ENCODE measurements at regions not wholly inside any gene's neighbourhood (a gene's known extent, or its start where the extent isn't known, plus 50 kb on each side); places are given as distances from the start of the nearest gene placed in this dataset.

- TF ChIP-seq, protein P1, sequence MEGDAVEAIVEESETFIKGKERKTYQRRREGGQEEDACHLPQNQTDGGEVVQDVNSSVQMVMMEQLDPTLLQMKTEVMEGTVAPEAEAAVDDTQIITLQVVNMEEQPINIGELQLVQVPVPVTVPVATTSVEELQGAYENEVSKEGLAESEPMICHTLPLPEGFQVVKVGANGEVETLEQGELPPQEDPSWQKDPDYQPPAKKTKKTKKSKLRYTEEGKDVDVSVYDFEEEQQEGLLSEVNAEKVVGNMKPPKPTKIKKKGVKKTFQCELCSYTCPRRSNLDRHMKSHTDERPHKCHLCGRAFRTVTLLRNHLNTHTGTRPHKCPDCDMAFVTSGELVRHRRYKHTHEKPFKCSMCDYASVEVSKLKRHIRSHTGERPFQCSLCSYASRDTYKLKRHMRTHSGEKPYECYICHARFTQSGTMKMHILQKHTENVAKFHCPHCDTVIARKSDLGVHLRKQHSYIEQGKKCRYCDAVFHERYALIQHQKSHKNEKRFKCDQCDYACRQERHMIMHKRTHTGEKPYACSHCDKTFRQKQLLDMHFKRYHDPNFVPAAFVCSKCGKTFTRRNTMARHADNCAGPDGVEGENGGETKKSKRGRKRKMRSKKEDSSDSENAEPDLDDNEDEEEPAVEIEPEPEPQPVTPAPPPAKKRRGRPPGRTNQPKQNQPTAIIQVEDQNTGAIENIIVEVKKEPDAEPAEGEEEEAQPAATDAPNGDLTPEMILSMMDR (IDR thresholded peaks at IDR 0.05 in 8 of 11, conservative IDR thresholded peaks at IDR 0.05 in 3 of 11) = no peak
- TF ChIP-seq POLR2A (IDR thresholded peaks at IDR 0.05) (no peak), POLR2AphosphoS5 (IDR thresholded peaks at IDR 0.05) (no peak)
These were observed 171.5 kb upstream of the HMCN1 start for GRCh38 chr1:185562461-185563359.
